PC-9 (cell line): ENCODE measurements at regions not wholly inside any gene's neighbourhood (a gene's known extent, or its start where the extent isn't known, plus 50 kb on each side); places are given as distances from the start of the nearest gene placed in this dataset.
"Not testable (repeated sequence)": the region's sequence is repeated elsewhere in the genome, so short reads cannot be mapped to it uniquely, and the experiment has no call there.

Source experiments
- CTCF ChIP-seq: fragments of 200-600 bp; sonication (generic); conservative IDR thresholded peaks from 2 replicates; pipeline ENCODE4 v1.6.1; 2017; ENCODE audit warnings: mixed run types, antibody characterized with exemption, mild to moderate bottlenecking, moderate library complexity
- EZH2 ChIP-seq: fragments of 200-600 bp; sonication (generic); IDR thresholded peaks from 2 replicates; pipeline ENCODE4 v1.8.0; 2017; ENCODE audit warnings: antibody characterized with exemption, low read depth

- not testable (repeated sequence) for TF ChIP-seq CTCF, EZH2
Measured at GRCh38 chrX:45400951-45401725, 200.5 kb upstream of the DIPK2B start.
